ENCODE measurements at regions not wholly inside any gene's neighbourhood (a gene's known extent, or its start where the extent isn't known, plus 50 kb on each side); places are given as distances from the start of the nearest gene placed in this dataset.

DNA sequence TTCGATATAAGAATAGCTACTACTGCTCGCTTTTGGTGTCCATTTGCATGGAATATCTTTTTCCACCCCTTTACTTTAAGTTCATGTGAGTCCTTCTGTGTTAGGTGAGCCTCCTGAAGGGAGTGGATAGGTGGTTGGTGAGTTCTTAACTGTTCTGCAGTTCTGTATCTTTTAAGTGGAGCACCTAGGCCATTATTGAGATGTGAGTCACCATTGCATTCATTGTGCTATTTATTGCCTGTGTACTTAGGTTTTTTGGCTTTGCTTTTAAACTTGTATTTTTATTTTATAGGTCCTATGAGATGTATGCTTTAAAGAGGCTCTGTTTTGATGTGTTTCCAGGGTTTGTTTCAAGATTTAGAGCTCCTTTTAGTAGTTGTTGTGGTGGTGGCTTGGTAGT is 1430.8 kb downstream of the REEP3 start:
- TF ChIP-seq, protein P1, sequence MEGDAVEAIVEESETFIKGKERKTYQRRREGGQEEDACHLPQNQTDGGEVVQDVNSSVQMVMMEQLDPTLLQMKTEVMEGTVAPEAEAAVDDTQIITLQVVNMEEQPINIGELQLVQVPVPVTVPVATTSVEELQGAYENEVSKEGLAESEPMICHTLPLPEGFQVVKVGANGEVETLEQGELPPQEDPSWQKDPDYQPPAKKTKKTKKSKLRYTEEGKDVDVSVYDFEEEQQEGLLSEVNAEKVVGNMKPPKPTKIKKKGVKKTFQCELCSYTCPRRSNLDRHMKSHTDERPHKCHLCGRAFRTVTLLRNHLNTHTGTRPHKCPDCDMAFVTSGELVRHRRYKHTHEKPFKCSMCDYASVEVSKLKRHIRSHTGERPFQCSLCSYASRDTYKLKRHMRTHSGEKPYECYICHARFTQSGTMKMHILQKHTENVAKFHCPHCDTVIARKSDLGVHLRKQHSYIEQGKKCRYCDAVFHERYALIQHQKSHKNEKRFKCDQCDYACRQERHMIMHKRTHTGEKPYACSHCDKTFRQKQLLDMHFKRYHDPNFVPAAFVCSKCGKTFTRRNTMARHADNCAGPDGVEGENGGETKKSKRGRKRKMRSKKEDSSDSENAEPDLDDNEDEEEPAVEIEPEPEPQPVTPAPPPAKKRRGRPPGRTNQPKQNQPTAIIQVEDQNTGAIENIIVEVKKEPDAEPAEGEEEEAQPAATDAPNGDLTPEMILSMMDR (IDR thresholded peaks at IDR 0.05) = no peak
- no peak for TF ChIP-seq POLR2A (IDR thresholded peaks at IDR 0.05)

All from Peyer's patch (tissue), 4 donors.